Glomerular visceral epithelial cell (primary cell): ENCODE measurements at regions not wholly inside any gene's neighbourhood (a gene's known extent, or its start where the extent isn't known, plus 50 kb on each side); places are given as distances from the start of the nearest gene placed in this dataset.

Source experiments
- DNase-seq: peaks from one replicate; pipeline ENCODE4 v3.0.0-alpha.2; 2016; ENCODE audit errors: extremely low spot score

DNA sequence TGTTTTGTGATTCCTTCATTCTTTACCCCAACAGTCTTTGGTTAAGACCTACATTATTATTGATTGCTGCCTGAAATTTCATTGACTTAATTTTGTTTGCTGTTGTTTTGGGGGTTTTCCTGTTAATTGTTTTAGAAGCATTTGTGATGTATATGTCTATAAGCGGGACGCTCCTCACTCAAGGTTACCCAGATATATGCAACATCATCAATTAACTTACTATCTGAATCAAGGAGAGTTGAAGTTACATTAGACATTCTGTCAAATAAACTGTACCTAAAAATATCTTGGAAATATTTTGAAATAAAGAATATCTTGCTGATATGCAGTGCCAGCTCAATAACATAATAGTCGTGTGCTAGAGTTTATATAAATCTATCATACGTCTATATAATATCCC is 125.9 kb upstream of the CDH18 start:
- no peak for DNase-seq

DNA sequence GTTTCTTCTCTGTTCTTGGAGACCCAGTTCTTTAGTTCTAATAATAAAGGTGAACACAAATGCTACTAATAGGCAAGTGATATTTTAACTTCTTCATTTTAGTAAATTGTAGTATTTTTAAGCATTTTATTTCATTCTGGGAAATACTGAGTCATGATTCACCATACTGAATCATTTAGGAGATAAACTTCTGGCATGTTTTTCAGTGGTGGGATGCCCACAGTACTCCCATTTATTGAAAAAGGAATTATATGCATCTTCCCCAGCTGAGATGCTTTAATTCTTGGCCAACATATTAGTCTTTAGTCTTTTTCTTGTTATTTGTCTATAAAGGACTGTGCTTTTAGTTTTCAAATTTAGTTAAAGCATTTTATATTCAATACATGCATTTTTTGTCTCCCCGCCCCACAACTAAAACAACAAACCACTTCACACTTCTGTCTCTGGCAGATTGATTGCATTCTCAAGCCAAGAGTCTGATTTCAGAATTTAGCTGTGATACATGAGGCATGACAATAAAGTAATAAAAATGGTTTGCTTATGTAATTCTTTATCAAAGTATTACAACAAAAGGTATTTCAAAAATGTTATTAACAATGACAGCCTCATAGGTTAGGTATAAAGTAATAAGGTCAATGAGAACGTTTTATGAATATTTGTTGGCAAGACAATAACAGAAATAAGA is 125.2 kb upstream of the CDH18 start:
- DNase-seq, result no peak

DNA sequence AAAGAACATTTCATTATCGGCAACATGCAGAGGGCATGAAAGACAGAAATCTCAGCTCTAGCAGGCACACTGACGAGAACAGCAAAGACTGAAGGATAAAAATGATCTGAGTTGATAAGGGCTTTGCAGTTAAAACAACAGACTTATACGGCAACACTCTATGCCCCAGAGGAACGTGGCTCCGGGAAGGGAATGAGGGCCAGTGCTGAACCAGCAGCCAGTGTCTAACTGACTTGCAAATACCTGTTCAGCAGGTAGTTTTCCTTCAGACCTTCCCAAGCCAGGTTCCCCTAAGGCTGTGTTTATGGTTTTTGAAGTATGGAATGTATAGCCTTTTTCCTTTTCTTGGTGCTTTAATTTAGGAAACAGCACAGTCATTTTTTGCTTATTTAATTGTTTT is 121.3 kb upstream of the CDH18 start:
- no peak for DNase-seq

DNA sequence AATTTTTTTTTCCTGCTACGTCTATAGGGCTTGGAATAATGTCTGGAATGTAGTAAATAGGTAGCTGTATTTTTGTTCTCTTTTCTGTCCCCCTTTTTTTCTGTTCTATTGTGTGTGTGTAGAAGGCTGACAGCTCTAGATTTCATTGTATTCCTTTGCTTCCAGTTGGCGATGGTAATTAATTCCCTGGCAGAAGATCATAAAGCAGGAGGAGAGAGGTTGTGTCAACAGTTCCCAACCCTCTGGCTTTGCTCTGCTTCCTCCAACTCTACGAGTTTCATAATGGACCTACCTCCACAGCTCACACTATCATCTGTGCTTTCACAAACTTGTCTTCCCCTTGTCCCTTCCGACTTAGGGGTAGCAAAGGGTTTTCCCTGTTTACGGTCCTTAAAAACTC is 117.9 kb upstream of the CDH18 start:
- DNase-seq, result no peak

DNA sequence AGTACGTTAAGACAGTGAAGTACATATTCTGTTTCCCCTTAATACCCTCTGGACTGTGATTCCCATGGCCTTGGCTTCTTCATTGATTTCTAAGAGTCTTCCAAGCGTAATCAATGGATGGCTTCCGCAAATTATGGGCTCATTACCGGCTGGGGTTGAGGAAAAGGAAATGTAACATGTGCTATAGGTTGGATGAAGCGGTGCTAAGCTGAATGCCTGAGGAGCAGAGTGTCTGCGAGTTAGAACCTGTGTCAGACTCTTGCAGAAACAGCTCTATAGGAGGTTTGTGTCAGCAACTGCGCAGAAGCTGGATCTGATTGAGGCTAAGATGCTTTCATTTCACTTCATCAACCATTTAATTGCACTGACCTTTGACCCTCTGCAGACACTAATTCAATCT is 114.3 kb upstream of the CDH18 start:
- no peak for DNase-seq

DNA sequence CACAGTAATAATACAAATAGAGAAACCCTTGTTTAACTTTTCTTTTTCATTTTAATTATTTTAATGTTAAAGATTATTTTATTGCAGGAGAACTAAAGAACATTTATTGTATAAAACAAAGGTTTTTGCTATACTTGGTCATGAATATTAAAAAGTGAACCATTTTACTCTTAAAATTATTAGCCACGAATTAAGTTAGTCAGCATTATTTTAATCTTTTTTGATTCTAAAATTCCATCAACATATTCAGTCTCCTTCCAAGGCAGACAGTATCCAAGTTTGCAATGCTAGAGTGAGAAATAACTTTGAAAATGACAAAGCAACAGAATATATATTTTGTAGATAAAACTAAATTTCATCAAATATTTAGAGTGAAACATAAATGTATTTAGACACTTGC is 110.7 kb upstream of the CDH18 start:
- no peak for DNase-seq

DNA sequence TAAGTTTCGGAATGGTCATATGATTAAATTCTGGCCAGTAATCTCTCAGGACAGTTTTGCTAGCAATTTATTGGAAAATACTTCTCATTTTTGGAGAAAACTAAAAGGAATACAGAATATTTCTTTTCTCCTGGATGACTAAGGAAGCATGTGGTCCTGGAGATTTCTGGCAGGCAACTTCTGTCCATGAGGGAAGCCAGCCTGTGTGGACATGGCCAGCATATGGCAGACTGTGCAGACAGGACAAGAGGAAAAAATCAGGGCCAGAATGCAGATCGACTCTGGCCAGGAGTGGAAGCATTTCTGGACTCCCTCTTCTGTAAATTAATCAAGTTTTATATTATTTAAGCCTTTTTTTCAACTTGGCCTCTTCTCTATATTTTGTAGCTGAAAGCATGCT is 100.4 kb upstream of the CDH18 start:
- no peak for DNase-seq

DNA sequence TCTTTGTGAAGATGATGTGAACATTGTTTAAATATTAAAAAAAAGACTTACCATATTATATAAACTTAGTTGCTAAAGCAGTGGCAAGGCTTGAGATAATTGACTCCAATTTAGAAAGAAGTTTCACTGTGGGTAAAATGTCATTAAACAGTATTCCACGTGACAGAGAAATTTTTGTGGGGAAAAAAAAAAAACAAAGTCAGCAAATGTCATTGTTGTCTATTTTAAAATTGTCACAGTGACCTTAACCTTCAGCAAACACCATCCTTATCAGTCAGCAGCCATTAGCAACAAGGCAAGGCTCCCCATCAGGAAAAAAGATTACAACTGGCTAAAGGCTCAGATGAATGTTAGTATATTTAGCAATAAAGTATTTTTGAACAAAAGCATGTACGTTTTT is 99.3 kb upstream of the CDH18 start:
- no peak for DNase-seq

DNA sequence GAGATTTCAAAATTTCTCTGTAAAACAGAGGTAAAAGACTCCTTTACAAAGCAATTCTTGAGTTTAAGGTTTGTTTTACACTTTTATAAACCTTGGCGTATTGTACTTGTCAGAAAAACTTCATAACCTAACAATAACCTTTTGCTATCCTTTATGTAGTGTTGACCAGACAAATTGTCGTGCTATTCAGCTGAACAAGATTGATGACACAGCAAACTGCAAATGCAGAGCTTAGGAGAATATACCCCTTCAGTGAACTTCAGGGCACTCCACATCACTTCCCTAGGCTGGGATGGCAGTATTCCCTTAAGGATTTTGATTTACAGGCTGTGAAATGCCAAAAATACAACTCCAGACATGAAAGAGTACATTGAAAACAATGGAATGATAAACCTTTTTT is 89.2 kb upstream of the CDH18 start:
- DNase-seq, result no peak

DNA sequence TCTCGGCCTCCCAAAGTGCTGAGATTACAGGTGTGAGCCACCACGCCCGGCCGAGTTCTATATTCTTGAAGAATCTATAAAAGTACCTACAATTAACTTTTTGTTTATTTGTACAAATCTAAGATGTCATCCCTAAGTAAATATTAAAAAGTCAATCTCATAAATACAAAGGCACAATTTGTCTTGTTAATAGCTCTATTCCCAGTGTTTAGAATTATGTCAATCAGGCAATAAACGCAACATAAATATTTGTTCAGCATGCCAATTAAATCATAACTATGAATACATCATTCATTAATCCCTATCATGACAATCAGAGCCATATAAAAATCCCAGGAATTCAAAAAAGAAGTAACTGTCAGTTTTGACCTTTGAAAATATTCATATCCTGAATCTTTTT is 68.9 kb upstream of the CDH18 start:
- DNase-seq, result no peak

DNA sequence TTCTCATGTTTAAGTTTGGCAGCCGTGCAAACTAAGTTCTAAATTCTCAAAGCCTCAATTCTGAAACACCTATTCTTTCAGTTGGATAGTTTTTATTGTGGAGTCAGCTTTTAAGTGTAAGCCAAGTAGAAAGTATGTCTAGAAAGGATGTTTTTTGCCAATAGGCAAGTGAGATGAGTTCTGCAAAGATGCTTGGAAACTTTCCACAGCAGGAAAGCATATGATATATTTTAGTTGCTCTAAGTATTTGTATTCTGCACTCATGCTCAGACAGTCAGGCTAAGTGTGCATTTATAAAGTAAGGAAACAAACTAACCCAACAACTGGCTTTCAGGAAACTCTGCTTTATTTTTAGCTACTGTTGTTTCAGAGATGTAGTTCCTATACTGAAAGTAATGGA is 67.3 kb upstream of the CDH18 start:
- DNase-seq, result no peak

DNA sequence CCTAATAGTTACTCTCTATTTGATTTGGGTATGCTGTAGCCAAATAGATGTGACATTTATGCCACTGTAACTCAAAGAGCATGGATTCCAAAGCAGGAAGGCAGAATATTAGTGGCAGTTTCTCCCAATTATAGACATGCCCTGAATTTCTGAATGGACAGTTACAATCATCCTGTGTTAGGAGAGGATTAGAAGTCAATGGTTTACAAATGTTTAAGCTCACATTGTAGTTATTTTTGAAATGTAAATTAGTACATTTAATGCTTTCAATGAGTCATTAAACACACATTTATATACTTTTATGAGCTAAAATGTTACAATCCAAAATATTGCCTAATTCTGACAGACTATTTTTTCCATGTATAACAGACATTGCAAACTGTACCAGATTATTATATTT is 62.3 kb upstream of the CDH18 start:
- no peak for DNase-seq

DNA sequence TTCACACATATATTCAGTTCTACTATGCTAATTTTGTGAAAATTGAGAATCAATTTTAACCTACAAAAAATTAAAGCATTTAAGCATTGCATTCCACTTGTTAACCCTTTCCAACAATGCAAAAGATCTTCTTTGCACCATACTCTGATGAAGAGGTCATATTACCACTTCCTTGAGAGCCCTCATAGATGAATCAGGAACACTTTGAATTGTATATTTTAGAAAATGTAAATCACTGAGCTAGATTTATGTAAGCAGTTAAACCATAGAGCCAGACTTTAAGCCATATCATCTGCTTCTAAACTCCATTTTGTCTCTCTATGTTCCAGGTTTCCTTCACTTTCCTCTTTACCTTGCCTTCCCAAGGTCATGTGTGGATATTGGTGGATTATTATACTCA is 56.5 kb upstream of the CDH18 start:
- DNase-seq, result no peak

DNA sequence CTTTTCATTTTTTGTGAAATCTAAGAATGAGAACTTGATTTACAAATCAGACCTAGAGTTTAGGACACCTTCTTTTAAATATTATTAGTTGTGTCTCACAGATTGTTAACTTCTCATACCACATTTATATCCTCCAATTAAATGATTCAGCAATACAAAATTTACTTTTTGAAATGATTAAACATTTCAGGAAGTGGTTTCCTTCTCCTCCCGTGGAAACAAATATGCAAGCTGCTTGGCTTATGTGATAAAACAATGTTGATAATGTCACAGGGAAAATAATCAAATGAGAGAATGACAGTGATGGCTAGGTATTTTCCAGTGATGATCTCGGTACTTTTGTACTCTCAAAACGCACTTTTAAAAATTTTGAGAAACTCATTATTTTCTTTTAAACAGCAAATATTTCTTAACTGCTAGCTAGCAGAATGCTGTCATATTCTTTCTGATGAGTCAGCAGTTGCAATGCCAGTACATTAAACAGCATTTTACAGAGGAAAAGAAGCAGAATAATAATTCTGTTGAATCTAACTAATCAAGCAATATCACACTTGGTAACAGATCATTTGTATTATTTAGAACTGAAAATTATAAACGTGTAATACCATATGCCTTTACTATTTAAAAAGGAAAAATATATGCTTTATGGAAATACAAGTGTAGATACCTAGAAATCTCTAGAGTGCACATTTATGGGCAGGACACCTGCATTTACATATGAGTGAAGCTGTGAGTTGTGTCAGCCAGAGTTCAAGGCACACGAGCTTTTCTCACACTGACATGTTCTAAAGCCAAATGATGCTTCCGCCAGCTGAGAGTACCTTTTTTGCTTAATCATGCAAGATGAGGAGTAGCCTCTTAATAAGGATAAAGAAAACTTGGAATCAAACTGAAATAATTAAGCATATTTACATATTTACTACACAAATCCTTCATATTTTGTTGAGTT is 53.6 kb upstream of the CDH18 start:
- no peak for DNase-seq

DNA sequence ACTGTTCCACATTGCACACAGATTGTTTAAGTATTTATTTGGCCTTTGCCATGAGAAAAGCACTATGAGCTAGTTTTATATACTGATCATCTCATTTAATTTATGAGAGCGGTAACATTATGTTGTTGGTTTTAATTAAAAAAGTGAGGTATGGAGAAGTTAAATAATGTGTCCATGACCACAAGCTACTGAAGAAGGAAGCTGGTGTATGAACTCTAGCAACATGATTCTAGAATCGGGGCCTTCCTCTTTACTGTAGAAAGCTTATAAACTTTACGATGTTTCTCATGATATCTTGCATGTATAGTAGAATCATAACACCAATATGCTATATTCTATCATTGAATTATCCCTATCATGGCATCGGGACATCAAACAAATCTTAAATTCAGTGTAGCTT is 52.9 kb upstream of the CDH18 start:
- no peak for DNase-seq
